ENCODE measurements at regions not wholly inside any gene's neighbourhood (a gene's known extent, or its start where the extent isn't known, plus 50 kb on each side); places are given as distances from the start of the nearest gene placed in this dataset.

GRCh38 chr4:16993956-16994840 is 95.8 kb upstream of the LDB2 start:
- no peak for TF ChIP-seq CTCF (IDR thresholded peaks at IDR 0.05; ENCODE audit: insufficient read depth, low read depth, low read length, missing control alignments)
- no peak for DNase-seq (ENCODE audit: low read depth)
- no peak overlapping the region for H3K4me3 ChIP-seq (ENCODE audit: low read depth, low read length)

GRCh38 chr4:16992566-16993225 is 94.3 kb upstream of the LDB2 start:
- no peak for DNase-seq (ENCODE audit: low read depth)
- H3K4me3 ChIP-seq (ENCODE audit: low read depth, low read length): no peak overlapping the region
- no peak for TF ChIP-seq CTCF (IDR thresholded peaks at IDR 0.05; ENCODE audit: insufficient read depth, low read depth, low read length, missing control alignments)

GRCh38 chr4:16991450-16991849 is 93.0 kb upstream of the LDB2 start:
- no peak for DNase-seq (ENCODE audit: low read depth)
- H3K4me3 ChIP-seq (ENCODE audit: low read depth, low read length): no peak overlapping the region
- no peak for TF ChIP-seq CTCF (IDR thresholded peaks at IDR 0.05; ENCODE audit: insufficient read depth, low read depth, low read length, missing control alignments)

GRCh38 chr4:16989371-16989770 is 90.9 kb upstream of the LDB2 start:
- no peak for DNase-seq (ENCODE audit: low read depth)
- TF ChIP-seq CTCF (IDR thresholded peaks at IDR 0.05; ENCODE audit: insufficient read depth, low read depth, low read length, missing control alignments): no peak
- no peak overlapping the region for H3K4me3 ChIP-seq (ENCODE audit: low read depth, low read length)

- no peak for DNase-seq (ENCODE audit: low read depth)
- no peak overlapping the region for H3K4me3 ChIP-seq (ENCODE audit: low read depth, low read length)
- TF ChIP-seq CTCF (IDR thresholded peaks at IDR 0.05; ENCODE audit: insufficient read depth, low read depth, low read length, missing control alignments): no peak
These were observed 90.4 kb upstream of the LDB2 start for GRCh38 chr4:16988814-16989213.

GRCh38 chr4:16977081-16977480 is 78.6 kb upstream of the LDB2 start:
- H3K4me3 ChIP-seq (ENCODE audit: low read depth, low read length): no peak overlapping the region
- no peak for TF ChIP-seq CTCF (IDR thresholded peaks at IDR 0.05; ENCODE audit: insufficient read depth, low read depth, low read length, missing control alignments)
- no peak for DNase-seq (ENCODE audit: low read depth)
